HEK293 (cell line): ENCODE measurements at regions not wholly inside any gene's neighbourhood (a gene's known extent, or its start where the extent isn't known, plus 50 kb on each side); places are given as distances from the start of the nearest gene placed in this dataset.

Experiments
- CTCF ChIA-PET: fragments of 350-600 bp; formaldehyde crosslinking; extraction: SDS; loops from one replicate; lab custom pipeline; 2021; ENCODE audit warnings: antibody characterized with exemption; lab: Yijun Ruan, JAX
- POLR2A ChIA-PET: fragments of 300-600 bp; formaldehyde crosslinking; extraction: SDS; loops from one replicate; lab custom pipeline; 2020; ENCODE audit warnings: antibody characterized with exemption, inconsistent platforms; lab: Yijun Ruan, JAX
- H3K27ac ChIP-seq: fragments of 200-500 bp; sonication (Bioruptor generic); 2 replicates; pipeline ENCODE4 v1.5.1; 2014; ENCODE audit warnings: low read depth, low read length, control low read depth, inconsistent platforms; ENCODE audit errors: extremely low read depth
- H3K36me3 ChIP-seq, 2 experiments: fragments of 200-500 bp in 1 of 2; sonication (Bioruptor generic) in 1 of 2; 1 replicate in 1 of 2; 2 replicates in 1 of 2; pipeline ENCODE4 v1.5.1; 2014 to 2017; ENCODE audit warnings: inconsistent platforms in 2 of 2, low read length in 2 of 2; ENCODE audit not compliant: control insufficient read depth in 2 of 2, insufficient read depth in 1 of 2
- H3K4me1 ChIP-seq: fragments of 200-500 bp; sonication (Bioruptor generic); 2 replicates; pipeline ENCODE4 v1.5.1; 2014; ENCODE audit warnings: mild to moderate bottlenecking, low read length, inconsistent platforms; ENCODE audit not compliant: control insufficient read depth, insufficient read depth
- H3K4me3 ChIP-seq: 2 replicates; pipeline ENCODE4 v1.5.1; 2011; ENCODE audit warnings: low read depth, mild to moderate bottlenecking, control low read depth, low read length, moderate library complexity
- H3K9me3 ChIP-seq: fragments of 200-500 bp; sonication (Bioruptor generic); 2 replicates; pipeline ENCODE4 v1.5.1; 2014; ENCODE audit warnings: low read depth, low read length, inconsistent platforms; ENCODE audit not compliant: control insufficient read depth, insufficient read depth
- BCL11A ChIP-seq: fragments of 450-650 bp; formaldehyde crosslinking; IDR thresholded peaks from 2 replicates; pipeline ENCODE4 v1.5.1; 2016; ENCODE audit warnings: low read depth, missing biosample characterization, missing genetic modification characterization
- FEZF1 ChIP-seq: fragments of 450-650 bp; formaldehyde crosslinking; IDR thresholded peaks from 2 replicates; pipeline ENCODE4 v1.5.1; 2016; ENCODE audit warnings: missing biosample characterization, missing genetic modification characterization
- GLI2 ChIP-seq: fragments of 450-650 bp; formaldehyde crosslinking; IDR thresholded peaks from 2 replicates; pipeline ENCODE4; 2017; ENCODE audit warnings: missing biosample characterization, missing genetic modification characterization, low read depth, borderline replicate concordance
- GLIS2 ChIP-seq: fragments of 450-650 bp; formaldehyde crosslinking; IDR thresholded peaks from 2 replicates; pipeline ENCODE4 v1.5.1; 2016; ENCODE audit warnings: missing biosample characterization, missing genetic modification characterization
- HOXD13 ChIP-seq: sonication (generic); formaldehyde crosslinking; IDR thresholded peaks from 2 replicates; pipeline ENCODE4 v1.8.0; 2022; ENCODE audit warnings: missing genetic modification reagents, borderline replicate concordance
- KLF17 ChIP-seq: fragments of 450-650 bp; formaldehyde crosslinking; IDR thresholded peaks from 2 replicates; pipeline ENCODE4 v1.5.1; 2016; ENCODE audit warnings: missing biosample characterization, missing genetic modification characterization
- KLF7 ChIP-seq: fragments of 450-650 bp; formaldehyde crosslinking; IDR thresholded peaks from 2 replicates; pipeline ENCODE4 v1.5.1; 2016; ENCODE audit warnings: missing biosample characterization, missing genetic modification characterization, borderline replicate concordance
- PRDM10 ChIP-seq: fragments of 450-650 bp; formaldehyde crosslinking; IDR thresholded peaks from 2 replicates; pipeline ENCODE4 v1.5.1; 2016; ENCODE audit warnings: missing biosample characterization, missing genetic modification characterization
- SP3 ChIP-seq: fragments of 450-650 bp; formaldehyde crosslinking; IDR thresholded peaks from 2 replicates; pipeline ENCODE4 v1.5.1; 2016; ENCODE audit warnings: missing biosample characterization, missing genetic modification characterization
- WT1 ChIP-seq: fragments of 450-650 bp; formaldehyde crosslinking; IDR thresholded peaks from 2 replicates; pipeline ENCODE4 v1.5.1; 2016; ENCODE audit warnings: missing biosample characterization, missing genetic modification characterization
- ZFP41 ChIP-seq: fragments of 450-650 bp; formaldehyde crosslinking; IDR thresholded peaks from 2 replicates; pipeline ENCODE4 v1.5.1; 2016; ENCODE audit warnings: missing biosample characterization, missing genetic modification characterization, borderline replicate concordance
- ZNF112 ChIP-seq: fragments of 450-650 bp; formaldehyde crosslinking; IDR thresholded peaks from 2 replicates; pipeline ENCODE4 v1.5.0; 2017; ENCODE audit warnings: missing biosample characterization, missing genetic modification characterization
- ZNF121 ChIP-seq: fragments of 450-650 bp; formaldehyde crosslinking; IDR thresholded peaks from 2 replicates; pipeline ENCODE4 v1.5.1; 2016; ENCODE audit warnings: missing biosample characterization, missing genetic modification characterization
- ZNF133 ChIP-seq: fragments of 450-650 bp; formaldehyde crosslinking; IDR thresholded peaks from 2 replicates; pipeline ENCODE4 v1.5.1; 2016; ENCODE audit warnings: missing biosample characterization, missing genetic modification characterization
- ZNF157 ChIP-seq: fragments of 450-650 bp; formaldehyde crosslinking; IDR thresholded peaks from 2 replicates; pipeline ENCODE4 v1.5.1; 2016; ENCODE audit warnings: missing biosample characterization, missing genetic modification characterization
- ZNF202 ChIP-seq: fragments of 450-650 bp; formaldehyde crosslinking; IDR thresholded peaks from 2 replicates; pipeline ENCODE4 v1.5.1; 2016; ENCODE audit warnings: missing biosample characterization, missing genetic modification characterization, borderline replicate concordance
- ZNF211 ChIP-seq: fragments of 450-650 bp; formaldehyde crosslinking; IDR thresholded peaks from 2 replicates; pipeline ENCODE4 v1.5.1; 2016; ENCODE audit warnings: low read depth, missing biosample characterization, missing genetic modification characterization
- ZNF214 ChIP-seq: fragments of 450-650 bp; formaldehyde crosslinking; IDR thresholded peaks from 2 replicates; pipeline ENCODE4 v1.5.1; 2017; ENCODE audit warnings: missing biosample characterization, mild to moderate bottlenecking, missing genetic modification characterization, borderline replicate concordance
- ZNF221 ChIP-seq: fragments of 450-650 bp; formaldehyde crosslinking; IDR thresholded peaks from 2 replicates; pipeline ENCODE4 v1.5.1; 2017; ENCODE audit warnings: missing biosample characterization, missing genetic modification characterization, borderline replicate concordance
- ZNF266 ChIP-seq: fragments of 450-650 bp; formaldehyde crosslinking; IDR thresholded peaks from 2 replicates; pipeline ENCODE4 v1.5.1; 2016; ENCODE audit warnings: missing biosample characterization, missing genetic modification characterization, low read depth
- ZNF391 ChIP-seq: fragments of 450-650 bp; formaldehyde crosslinking; IDR thresholded peaks from 2 replicates; pipeline ENCODE4 v1.5.1; 2016; ENCODE audit warnings: low read depth, missing biosample characterization, missing genetic modification characterization, borderline replicate concordance
- ZNF48 ChIP-seq: fragments of 450-650 bp; formaldehyde crosslinking; IDR thresholded peaks from 2 replicates; pipeline ENCODE4 v1.5.1; 2016; ENCODE audit warnings: missing biosample characterization, missing genetic modification characterization
- ZNF544 ChIP-seq: fragments of 450-650 bp; formaldehyde crosslinking; IDR thresholded peaks from 2 replicates; pipeline ENCODE4 v1.5.0; 2017; ENCODE audit warnings: missing biosample characterization, missing genetic modification characterization
- ZNF558 ChIP-seq: fragments of 450-650 bp; formaldehyde crosslinking; IDR thresholded peaks from 2 replicates; pipeline ENCODE4 v1.5.1; 2016; ENCODE audit warnings: missing biosample characterization, missing genetic modification characterization
- ZNF560 ChIP-seq: fragments of 450-650 bp; formaldehyde crosslinking; IDR thresholded peaks from 2 replicates; pipeline ENCODE4 v1.5.1; 2017; ENCODE audit warnings: missing biosample characterization, missing genetic modification characterization, borderline replicate concordance
- ZNF626 ChIP-seq: fragments of 450-650 bp; sonication (Bioruptor Pico); formaldehyde crosslinking; IDR thresholded peaks from 2 replicates; pipeline ENCODE4 v1.5.1; 2018; ENCODE audit warnings: missing biosample characterization, missing genetic modification characterization, inconsistent platforms
- ZNF664 ChIP-seq: fragments of 450-650 bp; formaldehyde crosslinking; IDR thresholded peaks from 2 replicates; pipeline ENCODE4 v1.5.1; 2016; ENCODE audit warnings: missing biosample characterization, missing genetic modification characterization
- ZNF670 ChIP-seq: fragments of 450-650 bp; formaldehyde crosslinking; IDR thresholded peaks from 2 replicates; pipeline ENCODE4 v1.5.1; 2016; ENCODE audit warnings: missing biosample characterization, missing genetic modification characterization, low read depth
- ZSCAN18 ChIP-seq: fragments of 450-650 bp; formaldehyde crosslinking; IDR thresholded peaks from 2 replicates; pipeline ENCODE4 v1.5.1; 2016; ENCODE audit warnings: missing biosample characterization, missing genetic modification characterization

- TF ChIP-seq ZNF121 (tag by site-specific recombination), result no peak
- TF ChIP-seq SP3 (tag by site-specific recombination), result no peak
- TF ChIP-seq ZSCAN18, result no peak
- TF ChIP-seq ZNF112 (tag by site-specific recombination), result no peak
- no peak for TF ChIP-seq BCL11A (tag by site-specific recombination)
- TF ChIP-seq ZFP41 (tag by site-specific recombination), result no peak
- TF ChIP-seq ZNF48, result no peak
- TF ChIP-seq ZNF266, result no peak
- TF ChIP-seq WT1, result no peak
- TF ChIP-seq GLIS2, result no peak
- no peak for TF ChIP-seq ZNF670 (tag by site-specific recombination)
- TF ChIP-seq ZNF221 (tag by site-specific recombination), result no peak
- TF ChIP-seq ZNF157 (tag by site-specific recombination), result no peak
- TF ChIP-seq, all 188 proteins: peak for 0
- Histone ChIP-seq H3K27ac (no peak overlapping the region), H3K9me3 (no peaks in the 10 kb centered on the region), H3K4me1 (no peaks in the 10 kb centered on the region), H3K4me3 (no peak overlapping the region), H3K36me3 (no peaks in the 10 kb centered on the region)
- ChIA-PET POLR2A (no interaction called here), CTCF (interaction anchor here (0.5 to 1.4 kb wide), 2 partner anchors 55 to 197 kb away, joined by 3 to 6 read pairs; no protein-coding TSS in a partner anchor)
Measured at GRCh38 chr4:52431410-52431809, 227.7 kb downstream of the USP46 start.

- H3K27ac ChIP-seq, result no peak overlapping the region
- no peak overlapping the region for H3K4me3 ChIP-seq
- TF ChIP-seq ZNF202 (no peak), ZNF214 (no peak), ZNF391 (tag by site-specific recombination) (no peak), FEZF1 (tag by site-specific recombination) (no peak), ZNF664 (tag by site-specific recombination) (no peak), PRDM10 (tag by site-specific recombination) (no peak), ZNF221 (tag by site-specific recombination) (no peak), KLF7 (tag by site-specific recombination) (no peak), ZNF211 (no peak), ZNF558 (no peak), ZNF560 (no peak), ZNF133 (no peak), GLI2 (tag by site-specific recombination) (no peak), ZNF544 (tag by site-specific recombination) (no peak), HOXD13 (CRISPR knock-in tag) (no peak), ZNF626 (tag by site-specific recombination) (no peak), KLF17 (tag by site-specific recombination) (no peak)
- H3K9me3 ChIP-seq, result no peaks in the 10 kb centered on the region
- no peaks in the 10 kb centered on the region for H3K36me3 ChIP-seq
- ChIA-PET CTCF (interaction anchor here (1.4 to 1.5 kb wide), 2 partner anchors 197 to 552 kb away, joined by 3 read pairs; no protein-coding TSS in a partner anchor), POLR2A (no interaction called here)
- no peaks in the 10 kb centered on the region for H3K4me1 ChIP-seq
Measured at GRCh38 chr4:52431869-52432268, 227.2 kb downstream of the USP46 start.
